Neural progenitor cell (in vitro differentiated cells): ENCODE measurements at regions not wholly inside any gene's neighbourhood (a gene's known extent, or its start where the extent isn't known, plus 50 kb on each side); places are given as distances from the start of the nearest gene placed in this dataset.
A peak's percentile ranks its signal among the peaks of the same experiment; 100 is the strongest.

Experiments used
- DNase-seq: peaks from one replicate; pipeline ENCODE4 v3.0.0-alpha.2; 2016; ENCODE audit warnings: low spot score
- H2AFZ ChIP-seq: fragments of 200-600 bp; sonication (generic); replicated peaks from 2 replicates; pipeline ENCODE4 v1.6.1; 2016; ENCODE audit warnings: antibody characterized with exemption
- H3F3A ChIP-seq: fragments of 200-600 bp; sonication (generic); 2 replicates; pipeline ENCODE4 v1.6.1; 2016; ENCODE audit warnings: antibody characterized with exemption, low read depth
- H3K27ac ChIP-seq: fragments of 200-600 bp; sonication (generic); 2 replicates; pipeline ENCODE4 v1.5.1; 2016; ENCODE audit warnings: mild to moderate bottlenecking
- H3K27me3 ChIP-seq: fragments of 200-600 bp; sonication (generic); 2 replicates; pipeline ENCODE4 v1.6.1; 2016; ENCODE audit warnings: mild to moderate bottlenecking, moderate library complexity
- H3K36me3 ChIP-seq: fragments of 200-600 bp; sonication (generic); 2 replicates; pipeline ENCODE4 v1.5.1; 2016
- H3K4me1 ChIP-seq: fragments of 200-600 bp; sonication (generic); 2 replicates; pipeline ENCODE4 v1.6.1; 2016; ENCODE audit warnings: mixed run types
- H3K4me2 ChIP-seq: fragments of 200-600 bp; sonication (generic); 2 replicates; pipeline ENCODE4 v1.6.1; 2016
- H3K4me3 ChIP-seq: fragments of 200-600 bp; sonication (generic); 2 replicates; pipeline ENCODE4 v1.5.1; 2016
- H3K79me2 ChIP-seq: fragments of 200-600 bp; sonication (generic); 2 replicates; pipeline ENCODE4 v1.6.1; 2016; ENCODE audit warnings: low read depth
- H3K9ac ChIP-seq: fragments of 200-600 bp; sonication (generic); 2 replicates; pipeline ENCODE4 v1.6.1; 2016
- H3K9me3 ChIP-seq: fragments of 200-600 bp; sonication (generic); 2 replicates; pipeline ENCODE4 v1.5.1; 2016; ENCODE audit warnings: low read depth
- H4K20me1 ChIP-seq: fragments of 200-600 bp; sonication (generic); 2 replicates; pipeline ENCODE4 v1.6.1; 2016; ENCODE audit warnings: low read depth
- H3K27ac Mint-ChIP-seq: 3 replicates; pipeline ENCODE4 v1.8.0; 2021; ENCODE audit warnings: mixed read lengths
- H3K27me3 Mint-ChIP-seq: 2 replicates; pipeline ENCODE4 v1.8.0; 2022; ENCODE audit warnings: low read depth, mild to moderate bottlenecking, inconsistent platforms, moderate library complexity, mixed read lengths; ENCODE audit not compliant: insufficient read depth
- H3K36me3 Mint-ChIP-seq: 3 replicates; pipeline ENCODE4 v1.8.0; 2021; ENCODE audit warnings: mixed read lengths
- H3K4me1 Mint-ChIP-seq: 3 replicates; pipeline ENCODE4 v1.8.0; 2021; ENCODE audit warnings: mixed read lengths
- H3K4me3 Mint-ChIP-seq: 3 replicates; pipeline ENCODE4 v1.8.0; 2021; ENCODE audit warnings: mild to moderate bottlenecking, moderate library complexity, mixed read lengths
- H3K9me3 Mint-ChIP-seq: 3 replicates; pipeline ENCODE4 v1.8.0; 2020; ENCODE audit warnings: mixed read lengths
- EZH2 ChIP-seq: fragments of 200-600 bp; sonication (generic); IDR thresholded peaks from 2 replicates; pipeline ENCODE4 v1.6.1; 2017; ENCODE audit warnings: antibody characterized with exemption, mild to moderate bottlenecking, moderate library complexity
- EZH2phosphoT487 ChIP-seq: fragments of 200-600 bp; sonication (generic); IDR thresholded peaks from 2 replicates; pipeline ENCODE4 v1.6.1; 2017; ENCODE audit warnings: antibody characterized with exemption
- TF ChIP-seq, protein P1 (sequence below): fragments of 200-600 bp; sonication (generic); IDR thresholded peaks from 2 replicates; pipeline ENCODE4 v1.5.1; 2017; ENCODE audit warnings: antibody characterized with exemption, mild to moderate bottlenecking

DNA sequence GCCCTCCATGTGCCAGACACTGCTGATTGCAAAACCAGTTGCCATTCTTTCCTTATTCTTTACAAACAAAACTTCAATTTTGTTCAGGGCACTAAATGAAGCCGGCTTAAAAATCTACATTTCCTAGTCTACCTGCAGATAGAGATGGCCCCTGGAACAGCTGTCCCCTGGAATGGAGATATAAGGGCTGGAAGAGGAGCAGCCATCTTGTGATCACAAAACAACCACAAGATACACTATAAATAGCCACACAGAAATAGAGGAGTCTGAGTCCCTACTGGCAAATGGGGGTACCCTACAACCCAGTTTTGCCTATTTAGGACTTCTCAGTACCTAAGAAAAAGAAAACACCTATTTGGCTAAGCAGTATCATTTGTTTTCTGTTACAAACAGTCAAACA, 115.9 kb upstream of the BEND6 start:
- Histone ChIP-seq H3K4me2 (peak overlapping the region; percentile 37), H4K20me1 (peaks cover 84% of the 10 kb centered on the region), H3K36me3 (no peaks in the 10 kb centered on the region), H2AFZ (no peak overlapping the region), H3K27me3 (no peaks in the 10 kb centered on the region), H3K4me1 (peaks cover 51% of the 10 kb centered on the region), H3F3A (peaks cover 23% of the 10 kb centered on the region), H3K9ac (no peak overlapping the region), H3K9me3 (no peaks in the 10 kb centered on the region), H3K27ac (peak overlapping the region; percentile 21), H3K79me2 (peaks cover 93% of the 10 kb centered on the region), H3K4me3 (no peak overlapping the region)
- Mint-ChIP-seq H3K4me1 (peaks cover 48% of the 10 kb centered on the region), H3K4me3 (no peak overlapping the region), H3K9me3 (peaks cover 8% of the 10 kb centered on the region), H3K27ac (no peak overlapping the region), H3K36me3 (peaks cover 10% of the 10 kb centered on the region), H3K27me3 (peaks cover 2% of the 10 kb centered on the region)
- TF ChIP-seq EZH2 = no peak
- no peak for DNase-seq

DNA sequence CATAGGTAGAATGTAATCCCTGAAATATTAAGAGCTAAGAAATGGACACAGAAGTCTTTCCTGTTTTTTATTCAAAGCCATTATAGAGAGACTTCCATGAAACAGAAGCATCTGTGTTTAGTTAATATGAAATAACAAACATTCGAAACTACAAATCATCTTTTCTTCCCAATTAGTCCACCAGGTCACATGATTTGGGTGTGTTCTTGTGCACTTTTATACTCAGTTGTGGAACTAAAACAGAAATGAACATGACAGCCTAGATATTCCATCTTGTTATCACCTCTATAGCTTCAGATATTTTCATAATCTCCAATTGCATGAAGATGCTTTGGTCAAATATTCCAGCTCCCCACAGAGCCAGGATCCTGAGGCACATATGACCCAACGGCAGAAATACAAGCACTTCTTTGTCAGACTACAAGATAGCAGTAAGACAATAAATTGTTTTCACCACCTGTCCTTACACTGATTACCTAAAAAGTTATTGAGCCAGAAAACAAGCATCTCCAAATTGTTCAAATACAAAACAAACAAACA, 116.8 kb upstream of the BEND6 start:
- Histone ChIP-seq H2AFZ (no peak overlapping the region), H3K79me2 (peaks cover 100% of the 10 kb centered on the region), H3K4me3 (no peak overlapping the region), H3K9me3 (no peaks in the 10 kb centered on the region), H3K27ac (no peak overlapping the region), H3K27me3 (no peaks in the 10 kb centered on the region), H3K4me2 (peak overlapping the region; percentile 2), H3K36me3 (no peaks in the 10 kb centered on the region), H3K9ac (no peak overlapping the region), H3F3A (peaks cover 17% of the 10 kb centered on the region), H4K20me1 (peaks cover 87% of the 10 kb centered on the region), H3K4me1 (peaks cover 51% of the 10 kb centered on the region)
- Mint-ChIP-seq H3K9me3 (peaks cover 8% of the 10 kb centered on the region), H3K4me3 (no peak overlapping the region), H3K27ac (no peak overlapping the region), H3K4me1 (peaks cover 48% of the 10 kb centered on the region), H3K36me3 (peaks cover 11% of the 10 kb centered on the region), H3K27me3 (peaks cover 2% of the 10 kb centered on the region)
- TF ChIP-seq EZH2phosphoT487 (no peak), EZH2 (no peak)
- TF ChIP-seq, protein P1, sequence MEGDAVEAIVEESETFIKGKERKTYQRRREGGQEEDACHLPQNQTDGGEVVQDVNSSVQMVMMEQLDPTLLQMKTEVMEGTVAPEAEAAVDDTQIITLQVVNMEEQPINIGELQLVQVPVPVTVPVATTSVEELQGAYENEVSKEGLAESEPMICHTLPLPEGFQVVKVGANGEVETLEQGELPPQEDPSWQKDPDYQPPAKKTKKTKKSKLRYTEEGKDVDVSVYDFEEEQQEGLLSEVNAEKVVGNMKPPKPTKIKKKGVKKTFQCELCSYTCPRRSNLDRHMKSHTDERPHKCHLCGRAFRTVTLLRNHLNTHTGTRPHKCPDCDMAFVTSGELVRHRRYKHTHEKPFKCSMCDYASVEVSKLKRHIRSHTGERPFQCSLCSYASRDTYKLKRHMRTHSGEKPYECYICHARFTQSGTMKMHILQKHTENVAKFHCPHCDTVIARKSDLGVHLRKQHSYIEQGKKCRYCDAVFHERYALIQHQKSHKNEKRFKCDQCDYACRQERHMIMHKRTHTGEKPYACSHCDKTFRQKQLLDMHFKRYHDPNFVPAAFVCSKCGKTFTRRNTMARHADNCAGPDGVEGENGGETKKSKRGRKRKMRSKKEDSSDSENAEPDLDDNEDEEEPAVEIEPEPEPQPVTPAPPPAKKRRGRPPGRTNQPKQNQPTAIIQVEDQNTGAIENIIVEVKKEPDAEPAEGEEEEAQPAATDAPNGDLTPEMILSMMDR = no peak
- DNase-seq = no peak

DNA sequence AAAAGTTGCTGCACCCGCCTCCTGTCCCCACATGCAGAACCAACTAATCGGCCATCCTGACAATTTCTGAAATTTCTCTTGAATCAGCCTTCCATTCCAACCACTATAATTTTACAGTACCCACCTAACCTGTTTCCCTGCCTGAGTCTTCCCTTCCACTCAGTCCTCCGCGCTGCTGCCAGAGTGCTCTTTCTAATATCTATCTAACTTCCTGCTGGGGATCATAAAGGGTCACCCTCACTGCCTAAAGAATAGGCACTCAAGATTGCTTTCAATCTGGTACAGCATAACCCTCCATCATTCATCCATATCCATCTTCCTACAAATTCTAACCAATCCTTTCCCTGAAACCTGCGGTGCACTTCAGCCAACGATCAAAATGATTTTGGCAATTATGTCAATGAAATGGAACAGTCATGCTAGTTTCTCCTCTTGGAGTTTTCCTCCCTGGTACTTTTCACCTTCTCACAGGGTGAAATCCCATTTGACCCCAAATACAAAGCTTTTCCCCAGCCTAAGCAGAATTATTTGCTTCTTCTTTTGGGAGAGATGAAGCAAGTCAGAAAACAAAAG, 117.5 kb upstream of the BEND6 start:
- no peaks in the 10 kb centered on the region for H3K36me3 ChIP-seq
- peaks cover 13% of the 10 kb centered on the region for H3K36me3 Mint-ChIP-seq
- H3K27ac Mint-ChIP-seq = no peak overlapping the region
- no peak overlapping the region for H3K9ac ChIP-seq
- peak overlapping the region; percentile 2 for H3K4me2 ChIP-seq
- DNase-seq = no peak
- no peaks in the 10 kb centered on the region for H3K9me3 ChIP-seq
- peaks cover 51% of the 10 kb centered on the region for H3K4me1 ChIP-seq
- H3K4me1 Mint-ChIP-seq = peaks cover 45% of the 10 kb centered on the region
- H3K27me3 Mint-ChIP-seq = no peaks in the 10 kb centered on the region
- no peak overlapping the region for H2AFZ ChIP-seq
- TF ChIP-seq EZH2phosphoT487 = no peak
- TF ChIP-seq, protein P1 = no peak
- no peak for TF ChIP-seq EZH2
- peaks cover 11% of the 10 kb centered on the region for H3F3A ChIP-seq
- no peak overlapping the region for H3K4me3 ChIP-seq
- H3K4me3 Mint-ChIP-seq = no peak overlapping the region
- peaks cover 100% of the 10 kb centered on the region for H3K79me2 ChIP-seq
- H3K27ac ChIP-seq = no peak overlapping the region
- H3K27me3 ChIP-seq = no peaks in the 10 kb centered on the region
- H3K9me3 Mint-ChIP-seq = peaks cover 11% of the 10 kb centered on the region
- peaks cover 86% of the 10 kb centered on the region for H4K20me1 ChIP-seq

DNA sequence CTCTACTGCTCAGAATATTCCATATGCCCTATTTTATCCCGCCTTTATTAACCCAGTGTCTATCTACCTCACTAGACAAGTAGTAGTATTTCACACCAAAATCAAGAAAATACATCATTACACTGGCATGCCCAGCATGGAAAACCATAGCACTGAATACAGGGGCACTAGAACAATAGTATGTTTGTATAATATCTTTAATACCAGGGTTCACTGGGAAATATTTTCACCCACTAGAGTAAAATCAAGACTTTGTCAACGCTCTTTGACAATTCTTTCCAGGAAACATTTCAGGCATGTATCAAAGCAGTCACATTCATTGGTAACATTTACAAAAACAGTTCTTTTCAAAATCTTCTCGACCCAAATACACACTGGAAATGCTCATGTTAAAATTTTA, 119.3 kb upstream of the BEND6 start:
- DNase-seq = no peak
- Mint-ChIP-seq H3K27ac (no peak overlapping the region), H3K27me3 (no peaks in the 10 kb centered on the region), H3K36me3 (peaks cover 16% of the 10 kb centered on the region), H3K4me3 (no peak overlapping the region), H3K4me1 (peaks cover 28% of the 10 kb centered on the region), H3K9me3 (peaks cover 11% of the 10 kb centered on the region)
- no peak overlapping the region for H3K9ac ChIP-seq
- no peaks in the 10 kb centered on the region for H3K9me3 ChIP-seq
- no peak overlapping the region for H3K4me2 ChIP-seq
- H4K20me1 ChIP-seq = peaks cover 70% of the 10 kb centered on the region
- no peak overlapping the region for H3K27ac ChIP-seq
- H3K4me1 ChIP-seq = peaks cover 38% of the 10 kb centered on the region
- no peak overlapping the region for H3K4me3 ChIP-seq
- H3K36me3 ChIP-seq = no peaks in the 10 kb centered on the region
- H3K27me3 ChIP-seq = no peaks in the 10 kb centered on the region
- H3K79me2 ChIP-seq = peaks cover 100% of the 10 kb centered on the region
- H3F3A ChIP-seq = peaks cover 6% of the 10 kb centered on the region
- no peak overlapping the region for H2AFZ ChIP-seq
- TF ChIP-seq EZH2 = no peak
- TF ChIP-seq, protein P1 = no peak
- TF ChIP-seq EZH2phosphoT487 = no peak
